ENCODE measurements at regions not wholly inside any gene's neighbourhood (a gene's known extent, or its start where the extent isn't known, plus 50 kb on each side); places are given as distances from the start of the nearest gene placed in this dataset.

GRCh38 chr7:49635800-49636199 is 137.6 kb upstream of the VWC2 start:
- in situ Hi-C loops (cut with HindIII; ENCODE audit: low pct_ligation_motif_present, low sequenced_read_pairs), result no loop called here
- Histone ChIP-seq H3K27ac (no peak overlapping the region), H3K36me3 (replicated peaks) (no peaks in the 10 kb centered on the region), H3K4me3 (ENCODE audit: low read depth, low read length) (no peak overlapping the region), H3K27me3 (replicated peaks) (no peaks in the 10 kb centered on the region)
- no peak for TF ChIP-seq CTCF (IDR thresholded peaks at IDR 0.05; ENCODE audit: low read depth, low read length, missing control alignments)
- DNase-seq, result no peak

- no peak overlapping the region for H3K27ac ChIP-seq
- in situ Hi-C loops (cut with HindIII; ENCODE audit: low pct_ligation_motif_present, low sequenced_read_pairs), result no loop called here
- no peak for TF ChIP-seq CTCF (IDR thresholded peaks at IDR 0.05; ENCODE audit: low read depth, low read length, missing control alignments)
- no peaks in the 10 kb centered on the region for H3K36me3 ChIP-seq (replicated peaks)
- no peak overlapping the region for H3K4me3 ChIP-seq (ENCODE audit: low read depth, low read length)
- H3K27me3 ChIP-seq (replicated peaks), result no peaks in the 10 kb centered on the region
- DNase-seq, result no peak
Observed at GRCh38 chr7:49636400-49636799, 137.0 kb upstream of the VWC2 start.

- no peak for TF ChIP-seq CTCF (IDR thresholded peaks at IDR 0.05; ENCODE audit: low read depth, low read length, missing control alignments)
- no peak for DNase-seq
- Histone ChIP-seq H3K27me3 (replicated peaks) (no peaks in the 10 kb centered on the region), H3K27ac (no peak overlapping the region), H3K36me3 (replicated peaks) (no peaks in the 10 kb centered on the region), H3K4me3 (ENCODE audit: low read depth, low read length) (no peak overlapping the region)
- in situ Hi-C loops (cut with HindIII; ENCODE audit: low pct_ligation_motif_present, low sequenced_read_pairs), result no loop called here
Observed at GRCh38 chr7:49638166-49638565, 135.3 kb upstream of the VWC2 start.

GRCh38 chr7:49639068-49639593 is 134.3 kb upstream of the VWC2 start:
- no peaks in the 10 kb centered on the region for H3K36me3 ChIP-seq (replicated peaks)
- no peak for TF ChIP-seq CTCF (IDR thresholded peaks at IDR 0.05; ENCODE audit: low read depth, low read length, missing control alignments)
- H3K27me3 ChIP-seq (replicated peaks), result no peaks in the 10 kb centered on the region
- in situ Hi-C loops (cut with HindIII; ENCODE audit: low pct_ligation_motif_present, low sequenced_read_pairs), result no loop called here
- DNase-seq, result no peak
- H3K4me3 ChIP-seq (ENCODE audit: low read depth, low read length), result no peak overlapping the region
- H3K27ac ChIP-seq, result no peak overlapping the region

GRCh38 chr7:49639808-49640207 is 133.6 kb upstream of the VWC2 start:
- no peak for TF ChIP-seq CTCF (IDR thresholded peaks at IDR 0.05; ENCODE audit: low read depth, low read length, missing control alignments)
- Histone ChIP-seq H3K36me3 (replicated peaks) (no peaks in the 10 kb centered on the region), H3K27me3 (replicated peaks) (no peaks in the 10 kb centered on the region), H3K4me3 (ENCODE audit: low read depth, low read length) (no peak overlapping the region), H3K27ac (no peak overlapping the region)
- no peak for DNase-seq
- in situ Hi-C loops (cut with HindIII; ENCODE audit: low pct_ligation_motif_present, low sequenced_read_pairs), result no loop called here

- H3K4me3 ChIP-seq (ENCODE audit: low read depth, low read length), result no peak overlapping the region
- H3K36me3 ChIP-seq (replicated peaks), result no peaks in the 10 kb centered on the region
- TF ChIP-seq CTCF (IDR thresholded peaks at IDR 0.05; ENCODE audit: low read depth, low read length, missing control alignments), result no peak
- in situ Hi-C loops (cut with HindIII; ENCODE audit: low pct_ligation_motif_present, low sequenced_read_pairs), result no loop called here
- no peak for DNase-seq
- H3K27me3 ChIP-seq (replicated peaks), result no peaks in the 10 kb centered on the region
- no peak overlapping the region for H3K27ac ChIP-seq
Observed at GRCh38 chr7:49643321-49643720, 130.1 kb upstream of the VWC2 start.

Measured in brain microvascular endothelial cell (primary cell).